NCI-H146 (cell line): ENCODE measurements at regions not wholly inside any gene's neighbourhood (a gene's known extent, or its start where the extent isn't known, plus 50 kb on each side); places are given as distances from the start of the nearest gene placed in this dataset.
"Not testable (repeated sequence)": the region's sequence is repeated elsewhere in the genome, so short reads cannot be mapped to it uniquely, and the experiment has no call there.

ENCODE experiments used
- DNase-seq: peaks from one replicate; lab custom pipeline; 2025; lab: John Stamatoyannopoulos, UW

GRCh38 chrX:138018145-138018799 is 452.3 kb downstream of the ZIC3 start:
- peak; percentile 73 for DNase-seq

GRCh38 chrX:138020941-138021340 is 455.0 kb downstream of the ZIC3 start:
- peak; percentile 52 for DNase-seq

GRCh38 chrX:138026211-138026610 is 460.3 kb downstream of the ZIC3 start:
- DNase-seq = peak; percentile 67

- DNase-seq = no peak
Measured at GRCh38 chrX:138031715-138032114, 465.8 kb downstream of the ZIC3 start.

- DNase-seq = peak; percentile 60
Measured at GRCh38 chrX:138034136-138034535, 468.2 kb downstream of the ZIC3 start.

GRCh38 chrX:138037548-138037947 is 471.6 kb downstream of the ZIC3 start:
- DNase-seq = no peak

- DNase-seq = peak; percentile 70
Measured at GRCh38 chrX:138057883-138058282, 492.0 kb downstream of the ZIC3 start.

- no peak for DNase-seq
Measured at GRCh38 chrX:138058931-138059330, 493.0 kb downstream of the ZIC3 start.

- no peak for DNase-seq
Measured at GRCh38 chrX:138067415-138067814, 501.5 kb downstream of the ZIC3 start.

- DNase-seq = no peak
Measured at GRCh38 chrX:138073626-138074025, 507.7 kb downstream of the ZIC3 start.

GRCh38 chrX:138082251-138082650 is 516.3 kb downstream of the ZIC3 start:
- DNase-seq = no peak

- DNase-seq = no peak
Measured at GRCh38 chrX:138082896-138083295, 517.0 kb downstream of the ZIC3 start.

- DNase-seq = not testable (repeated sequence)
Measured at GRCh38 chrX:138110910-138111309, 545.0 kb downstream of the ZIC3 start.

GRCh38 chrX:138127314-138127713 is 561.4 kb downstream of the ZIC3 start:
- DNase-seq = no peak

- peak; percentile 37 for DNase-seq
Measured at GRCh38 chrX:138128027-138128671, 562.2 kb downstream of the ZIC3 start.

GRCh38 chrX:138150709-138151108 is 560.8 kb downstream of the FGF13 start:
- peak; percentile 1 for DNase-seq

- DNase-seq = no peak
Measured at GRCh38 chrX:138157850-138158249, 553.7 kb downstream of the FGF13 start.

GRCh38 chrX:138191998-138192397 is 519.5 kb downstream of the FGF13 start:
- peak; percentile 1 for DNase-seq

- DNase-seq = no peak
Measured at GRCh38 chrX:138229718-138230117, 481.8 kb downstream of the FGF13 start.

- no peak for DNase-seq
Measured at GRCh38 chrX:138240266-138240665, 471.3 kb downstream of the FGF13 start.

- DNase-seq = no peak
Measured at GRCh38 chrX:138254001-138254400, 457.5 kb downstream of the FGF13 start.

GRCh38 chrX:138255373-138255772 is 456.1 kb downstream of the FGF13 start:
- no peak for DNase-seq

GRCh38 chrX:138264095-138264494 is 447.4 kb downstream of the FGF13 start:
- not testable (repeated sequence) for DNase-seq

GRCh38 chrX:138270931-138271330 is 440.6 kb downstream of the FGF13 start:
- DNase-seq = no peak
